ENCODE measurements at regions not wholly inside any gene's neighbourhood (a gene's known extent, or its start where the extent isn't known, plus 50 kb on each side); places are given as distances from the start of the nearest gene placed in this dataset.
"Not testable (repeated sequence)": the region's sequence is repeated elsewhere in the genome, so short reads cannot be mapped to it uniquely, and the experiment has no call there.

- DNase-seq: not testable (repeated sequence)
Observed at GRCh38 chr2:179385756-179386155, 121.1 kb upstream of the SESTD1 start.

- DNase-seq: no peak
Observed at GRCh38 chr2:179383975-179384374, 119.3 kb upstream of the SESTD1 start.

GRCh38 chr2:179377296-179377695 is 112.7 kb upstream of the SESTD1 start:
- no peak for DNase-seq

GRCh38 chr2:179376881-179377280 is 112.2 kb upstream of the SESTD1 start:
- DNase-seq: no peak

- no peak for DNase-seq
Observed at GRCh38 chr2:179373816-179374215, 109.2 kb upstream of the SESTD1 start.

- not testable (repeated sequence) for DNase-seq
Observed at GRCh38 chr2:179365561-179365960, 100.9 kb upstream of the SESTD1 start.

DNA sequence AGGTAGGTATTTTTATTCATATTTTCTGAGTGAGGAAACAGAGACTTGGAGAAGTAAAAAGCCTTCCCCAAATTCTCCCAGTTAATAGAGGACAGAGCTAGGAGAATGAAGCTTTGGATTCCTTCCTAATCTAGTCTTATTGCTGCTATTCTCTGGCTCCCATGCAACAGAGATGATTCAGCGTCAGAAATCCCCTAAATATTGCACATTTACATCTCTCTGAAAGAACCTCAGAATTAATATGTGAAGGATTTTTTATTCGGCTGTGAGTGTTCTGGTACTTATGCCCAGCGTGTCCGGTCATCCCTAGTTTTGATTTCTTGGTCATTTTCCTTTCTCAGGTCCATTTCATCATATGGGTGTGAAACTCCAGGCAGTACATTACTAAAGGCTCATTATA is 91.2 kb upstream of the SESTD1 start:
- DNase-seq: no peak

GRCh38 chr2:179354739-179355537 is 90.3 kb upstream of the SESTD1 start:
- DNase-seq: no peak

DNA sequence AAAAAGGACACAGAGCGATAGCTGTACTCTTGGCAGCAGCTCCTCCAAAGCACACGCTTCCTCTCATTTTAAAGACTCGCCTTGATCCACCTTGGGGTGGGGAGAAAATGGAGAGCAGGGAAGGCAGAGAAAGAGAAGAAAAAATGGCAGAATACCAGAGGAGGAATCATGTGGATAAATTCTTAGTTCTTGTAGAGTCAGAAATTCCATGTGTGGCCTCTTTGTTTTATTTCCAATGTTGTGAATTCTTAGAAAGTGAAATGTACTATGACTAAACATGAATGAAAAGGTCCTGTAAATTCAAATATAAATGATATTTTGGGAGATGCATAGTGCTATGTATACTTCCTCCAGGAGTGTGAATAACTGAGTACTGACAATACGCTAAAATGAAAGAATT is 89.7 kb upstream of the SESTD1 start:
- DNase-seq: no peak

GRCh38 chr2:179352181-179352580 is 87.5 kb upstream of the SESTD1 start:
- no peak for DNase-seq

- DNase-seq: no peak
Observed at GRCh38 chr2:179351057-179351456, 86.4 kb upstream of the SESTD1 start.

DNA sequence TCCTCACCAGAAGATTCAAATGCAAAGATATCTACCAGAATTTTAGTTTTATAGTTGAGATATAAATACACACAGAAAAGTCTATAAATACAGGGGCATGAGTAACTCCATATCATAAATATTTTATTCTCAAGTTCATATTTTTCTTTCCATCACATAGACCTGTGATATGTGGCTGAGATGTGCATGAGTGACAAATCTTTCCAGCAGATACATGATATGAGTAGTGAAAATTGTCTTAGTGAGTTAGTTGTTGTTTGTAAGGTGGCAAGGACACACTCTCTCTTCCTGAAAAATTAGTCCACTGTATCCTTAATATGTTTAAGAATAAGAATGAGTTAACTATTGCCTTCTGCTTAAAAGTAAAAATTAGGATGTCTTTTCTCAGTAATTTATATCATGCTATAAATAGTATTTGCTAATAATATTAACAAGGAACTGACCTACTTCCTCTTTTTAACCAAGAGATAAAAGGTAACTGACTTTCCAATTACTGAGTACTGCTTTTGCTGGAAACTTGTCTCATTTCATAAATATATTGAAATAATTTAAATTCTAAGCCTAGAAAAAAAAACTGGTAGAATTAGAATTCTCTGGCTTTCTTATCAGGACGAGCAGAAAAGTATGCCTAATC is 85.2 kb upstream of the SESTD1 start:
- DNase-seq: no peak

GRCh38 chr2:179348906-179349305 is 84.3 kb upstream of the SESTD1 start:
- DNase-seq: no peak

GRCh38 chr2:179344970-179345369 is 80.3 kb upstream of the SESTD1 start:
- DNase-seq: peak; percentile 57

DNA sequence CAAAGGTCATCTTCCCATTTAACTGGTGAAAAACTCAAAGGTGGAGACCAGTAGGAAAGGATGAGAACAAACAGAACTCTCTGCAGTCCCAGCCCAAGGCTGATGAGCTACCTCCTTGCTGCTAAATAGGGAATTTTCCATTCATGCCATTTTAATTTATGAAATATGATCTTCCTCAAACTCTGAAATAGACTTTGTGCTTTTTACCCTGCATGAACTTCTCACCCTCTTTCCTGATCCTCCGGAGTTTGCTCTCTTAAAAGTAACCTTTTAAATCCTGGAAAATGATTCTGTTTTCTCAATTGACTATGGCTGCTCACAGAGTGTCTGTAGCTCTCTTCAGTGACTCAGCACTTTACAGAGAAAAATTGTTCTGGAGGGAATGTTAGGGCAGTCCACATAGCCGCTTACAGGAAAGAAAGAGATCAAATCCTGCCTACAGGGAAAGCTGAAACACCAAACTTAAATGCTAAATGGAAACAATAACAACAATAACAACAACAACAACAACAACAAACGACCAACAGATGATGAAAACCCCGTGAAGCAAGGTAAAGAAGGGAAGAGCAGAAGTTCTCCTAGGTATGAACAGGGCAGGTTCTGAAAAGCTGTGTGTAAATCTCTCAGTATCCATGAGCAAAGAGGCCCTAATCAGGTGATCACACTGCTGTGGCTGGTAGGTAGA is 79.8 kb upstream of the SESTD1 start:
- peak; percentile 25 for DNase-seq

DNA sequence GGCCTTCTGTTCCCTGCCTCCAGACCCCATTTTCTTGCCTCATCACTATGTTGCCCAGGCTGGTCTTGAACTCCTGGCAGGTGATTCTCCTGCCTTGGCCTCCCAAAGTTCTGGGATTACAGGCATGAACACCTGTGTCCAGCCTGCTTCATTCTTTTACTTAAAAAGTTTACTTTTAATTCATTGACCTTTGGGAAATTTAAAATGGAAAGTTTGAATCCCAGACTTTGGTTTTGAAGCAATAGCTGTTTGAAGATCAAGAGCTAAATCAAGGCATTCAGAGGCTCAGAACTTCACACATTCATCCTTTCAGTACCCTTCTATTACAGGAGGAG is 79.3 kb upstream of the SESTD1 start:
- DNase-seq: no peak

DNA sequence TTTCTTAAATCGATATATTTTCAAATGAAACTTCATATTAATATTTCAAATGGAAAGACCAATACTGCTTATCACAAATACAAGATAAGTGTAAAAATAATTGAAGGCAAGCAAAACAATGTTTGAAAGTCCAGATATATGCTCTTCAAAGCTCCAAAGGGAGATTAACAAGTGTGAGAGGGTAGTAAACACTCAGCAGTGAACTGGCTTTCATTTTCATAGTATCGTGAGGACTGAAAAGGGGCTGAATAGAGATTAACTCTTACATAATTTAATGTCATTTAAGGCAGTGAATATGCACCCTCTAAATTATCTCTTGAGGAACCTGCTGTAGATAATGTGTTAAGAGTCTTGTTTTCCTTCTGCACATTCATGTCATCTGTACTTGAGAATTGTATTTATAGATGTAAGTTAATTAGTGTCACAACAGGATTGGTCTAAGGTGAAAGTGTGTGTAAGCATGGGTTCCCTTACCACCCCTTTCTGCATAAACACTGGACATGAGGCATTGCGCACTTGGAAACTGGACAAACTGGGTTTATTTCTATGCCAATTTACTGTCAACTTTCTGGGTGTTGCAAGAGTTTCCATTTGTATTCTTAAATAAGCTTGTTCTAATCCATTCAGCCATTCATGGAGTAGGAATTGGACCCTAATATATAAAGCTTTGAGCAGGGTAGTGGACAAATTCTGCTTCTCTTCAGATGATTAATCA is 76.7 kb upstream of the SESTD1 start:
- DNase-seq: no peak

- DNase-seq: no peak
Observed at GRCh38 chr2:179340678-179341077, 76.0 kb upstream of the SESTD1 start.

GRCh38 chr2:179338681-179339080 is 74.0 kb upstream of the SESTD1 start:
- no peak for DNase-seq

DNA sequence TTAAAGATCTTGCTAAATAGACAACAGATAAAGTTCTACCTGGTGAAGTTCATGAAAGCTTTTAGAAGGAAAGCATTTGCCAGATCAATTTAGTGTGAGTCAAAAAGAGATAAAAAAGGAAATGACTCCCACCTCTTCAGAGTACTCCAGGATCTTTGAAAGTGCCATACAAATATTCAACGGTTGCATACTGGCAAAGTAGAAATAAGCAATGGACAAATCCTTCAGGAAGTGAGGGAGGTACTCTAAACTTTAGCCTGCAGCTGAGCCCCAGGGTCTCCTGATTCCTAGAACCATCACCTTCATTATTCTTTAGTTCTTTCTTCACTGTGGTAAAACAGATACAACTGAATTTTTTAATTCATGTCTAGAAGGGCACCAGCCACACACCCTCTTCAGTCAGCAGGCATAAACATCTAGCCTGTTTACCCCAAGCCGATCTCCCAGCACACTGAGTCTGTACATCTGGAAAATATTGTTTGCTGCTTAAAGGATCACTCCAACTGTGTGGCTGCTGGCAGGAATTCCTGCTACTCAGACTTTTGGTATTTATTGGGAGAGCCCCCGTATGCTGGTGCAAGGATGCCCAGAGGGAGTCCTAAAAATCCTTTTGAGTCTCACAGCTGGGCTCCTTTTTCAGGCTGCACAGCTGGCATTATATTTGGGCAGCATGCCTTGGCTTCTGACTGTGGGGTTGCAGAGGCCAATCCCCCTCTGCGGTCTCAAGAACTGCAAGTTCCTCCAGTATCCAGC is 72.3 kb upstream of the SESTD1 start:
- DNase-seq: peak; percentile 34

DNA sequence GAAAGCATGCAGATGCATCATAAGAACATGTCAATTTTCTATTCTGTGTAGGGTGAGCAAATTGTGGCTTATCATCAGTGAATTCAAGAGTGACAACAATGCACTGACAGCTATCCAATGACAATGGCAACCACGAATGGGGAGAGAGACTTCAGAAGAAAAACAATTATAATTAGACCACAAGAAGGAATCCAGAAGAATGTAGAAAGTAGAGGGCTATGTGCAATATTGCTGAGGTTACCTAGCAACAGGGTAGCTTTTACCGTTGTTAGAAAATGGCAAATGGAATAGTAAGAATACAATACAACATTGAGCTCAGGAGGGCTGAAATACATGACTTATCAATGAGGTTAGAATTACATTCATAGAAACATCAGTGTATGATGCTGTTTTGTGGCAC is 71.1 kb upstream of the SESTD1 start:
- no peak for DNase-seq

DNA sequence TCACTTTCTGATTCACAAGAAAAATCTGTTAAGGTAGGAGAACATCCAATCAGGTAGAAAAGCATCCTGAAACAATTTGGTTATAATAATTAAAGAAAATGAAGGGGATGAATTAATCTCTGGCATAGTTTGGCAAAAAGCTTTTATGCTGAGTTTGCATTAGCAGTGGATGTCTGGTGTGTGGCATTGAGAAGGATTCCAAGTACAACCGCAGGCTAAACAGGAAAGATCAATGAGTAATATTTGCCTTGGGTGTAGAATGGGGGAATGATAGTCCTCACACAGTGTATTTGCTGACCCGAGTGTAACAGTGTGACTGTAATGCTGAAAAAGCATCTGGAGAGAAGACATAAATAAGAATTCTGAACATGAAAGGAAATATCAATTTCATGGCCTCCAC is 68.3 kb upstream of the SESTD1 start:
- DNase-seq: no peak
